ENCODE measurements at regions not wholly inside any gene's neighbourhood (a gene's known extent, or its start where the extent isn't known, plus 50 kb on each side); places are given as distances from the start of the nearest gene placed in this dataset.

DNA sequence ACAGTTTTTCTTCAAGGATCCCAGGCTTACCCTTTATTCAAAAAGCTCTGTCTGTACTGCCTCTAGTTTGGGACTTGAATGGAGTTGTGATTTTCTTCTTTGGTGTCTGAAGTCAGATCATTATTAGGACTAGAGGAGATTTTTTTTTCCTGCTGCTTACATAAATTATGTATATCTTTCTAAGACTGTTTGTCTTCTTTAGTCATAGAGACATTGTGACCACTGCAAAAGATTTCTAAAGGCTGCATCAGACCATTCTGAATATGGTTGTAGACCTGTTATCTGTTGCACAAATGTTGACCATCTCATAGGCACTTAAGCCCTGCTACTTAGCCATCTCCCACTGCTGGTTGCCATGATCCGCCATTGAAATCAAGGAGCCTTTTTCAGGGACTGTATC, 238.5 kb upstream of the SMARCA2 start:
- no peak overlapping the region for H3K4me3 ChIP-seq (ENCODE audit: control insufficient read depth in 2 of 3, extremely low read depth in 1 of 3, insufficient read depth in 2 of 3, low read depth in 1 of 3, low read length in 3 of 3)
- TF ChIP-seq, protein P1, sequence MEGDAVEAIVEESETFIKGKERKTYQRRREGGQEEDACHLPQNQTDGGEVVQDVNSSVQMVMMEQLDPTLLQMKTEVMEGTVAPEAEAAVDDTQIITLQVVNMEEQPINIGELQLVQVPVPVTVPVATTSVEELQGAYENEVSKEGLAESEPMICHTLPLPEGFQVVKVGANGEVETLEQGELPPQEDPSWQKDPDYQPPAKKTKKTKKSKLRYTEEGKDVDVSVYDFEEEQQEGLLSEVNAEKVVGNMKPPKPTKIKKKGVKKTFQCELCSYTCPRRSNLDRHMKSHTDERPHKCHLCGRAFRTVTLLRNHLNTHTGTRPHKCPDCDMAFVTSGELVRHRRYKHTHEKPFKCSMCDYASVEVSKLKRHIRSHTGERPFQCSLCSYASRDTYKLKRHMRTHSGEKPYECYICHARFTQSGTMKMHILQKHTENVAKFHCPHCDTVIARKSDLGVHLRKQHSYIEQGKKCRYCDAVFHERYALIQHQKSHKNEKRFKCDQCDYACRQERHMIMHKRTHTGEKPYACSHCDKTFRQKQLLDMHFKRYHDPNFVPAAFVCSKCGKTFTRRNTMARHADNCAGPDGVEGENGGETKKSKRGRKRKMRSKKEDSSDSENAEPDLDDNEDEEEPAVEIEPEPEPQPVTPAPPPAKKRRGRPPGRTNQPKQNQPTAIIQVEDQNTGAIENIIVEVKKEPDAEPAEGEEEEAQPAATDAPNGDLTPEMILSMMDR (optimal IDR thresholded peaks at IDR 0.05 in 1 of 3, IDR thresholded peaks at IDR 0.05 in 1 of 3, conservative IDR thresholded peaks at IDR 0.05 in 1 of 3; ENCODE audit: extremely low read depth in 1 of 3, insufficient read depth in 2 of 3, low read length in 3 of 3): no peak
- no peak for TF ChIP-seq EZH2 (IDR thresholded peaks at IDR 0.05; ENCODE audit: low read length)
- H3K36me3 ChIP-seq (ENCODE audit: control insufficient read depth in 2 of 2, extremely low read depth in 1 of 2, insufficient read depth in 2 of 2, low read length in 2 of 2): no peaks in the 10 kb centered on the region
- H3K4me2 ChIP-seq (ENCODE audit: control insufficient read depth, extremely low read depth, insufficient read depth, low read depth, low read length): no peak overlapping the region
- no peaks in the 10 kb centered on the region for H3K9me1 ChIP-seq (ENCODE audit: control insufficient read depth, extremely low read depth, insufficient read depth, low read length)
- DNase-seq (ENCODE audit: low read depth, low spot score): no peak
- no peaks in the 10 kb centered on the region for H3K27me3 ChIP-seq (ENCODE audit: control insufficient read depth, extremely low read depth, insufficient read depth, low read length)
- H3K4me1 ChIP-seq (ENCODE audit: control insufficient read depth, extremely low read depth, insufficient read depth, low read length): no peaks in the 10 kb centered on the region
- H4K20me1 ChIP-seq (ENCODE audit: control insufficient read depth, extremely low read depth, insufficient read depth, low read length): no peaks in the 10 kb centered on the region
- H3K9me3 ChIP-seq (ENCODE audit: control insufficient read depth, low read depth, low read length): no peaks in the 10 kb centered on the region
- no peak overlapping the region for H3K9ac ChIP-seq (ENCODE audit: control insufficient read depth, extremely low read depth, insufficient read depth, low read length)
- no peaks in the 10 kb centered on the region for H3K79me2 ChIP-seq (ENCODE audit: control insufficient read depth, insufficient read depth, low read length)
- H3K27ac ChIP-seq (ENCODE audit: control insufficient read depth, insufficient read depth, low read length): no peak overlapping the region
- FAIRE-seq: no peak
- dilution Hi-C loops (cut with MboI; ENCODE audit: extremely low pct_ligation_motif_present, low sequenced_read_pairs): no loop called here
- H2AFZ ChIP-seq (ENCODE audit: control insufficient read depth, low read length): no peak overlapping the region

DNA sequence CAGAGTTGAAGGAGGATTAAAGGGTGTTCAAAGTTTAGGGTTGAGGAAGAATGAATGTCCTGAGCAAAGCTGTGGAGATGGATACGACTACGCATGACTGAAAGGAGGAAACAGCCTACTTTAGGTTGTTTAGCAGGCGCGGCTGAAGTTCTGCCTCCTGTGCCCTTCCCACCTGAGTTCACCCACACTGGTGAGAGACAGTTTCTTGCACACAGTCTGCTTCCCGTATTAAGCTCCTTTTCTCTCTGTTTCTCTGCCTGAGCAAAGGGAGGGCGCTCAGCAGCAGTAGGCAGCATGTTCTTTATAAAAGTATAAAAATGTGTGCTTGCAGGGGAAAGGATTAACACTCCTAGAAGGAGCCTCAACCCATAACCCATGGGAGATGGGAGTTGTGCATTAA, 224.0 kb upstream of the SMARCA2 start:
- Histone ChIP-seq H3K4me2 (ENCODE audit: control insufficient read depth, extremely low read depth, insufficient read depth, low read depth, low read length) (no peak overlapping the region), H3K27me3 (ENCODE audit: control insufficient read depth, extremely low read depth, insufficient read depth, low read length) (no peaks in the 10 kb centered on the region), H3K9me3 (ENCODE audit: control insufficient read depth, low read depth, low read length) (no peaks in the 10 kb centered on the region), H3K36me3 (ENCODE audit: control insufficient read depth in 2 of 2, extremely low read depth in 1 of 2, insufficient read depth in 2 of 2, low read length in 2 of 2) (no peaks in the 10 kb centered on the region), H3K79me2 (ENCODE audit: control insufficient read depth, insufficient read depth, low read length) (no peaks in the 10 kb centered on the region), H3K4me3 (ENCODE audit: control insufficient read depth in 2 of 3, extremely low read depth in 1 of 3, insufficient read depth in 2 of 3, low read depth in 1 of 3, low read length in 3 of 3) (no peak overlapping the region), H2AFZ (ENCODE audit: control insufficient read depth, low read length) (no peak overlapping the region), H3K4me1 (ENCODE audit: control insufficient read depth, extremely low read depth, insufficient read depth, low read length) (no peaks in the 10 kb centered on the region), H3K9ac (ENCODE audit: control insufficient read depth, extremely low read depth, insufficient read depth, low read length) (no peak overlapping the region), H4K20me1 (ENCODE audit: control insufficient read depth, extremely low read depth, insufficient read depth, low read length) (no peaks in the 10 kb centered on the region), H3K27ac (ENCODE audit: control insufficient read depth, insufficient read depth, low read length) (no peak overlapping the region), H3K9me1 (ENCODE audit: control insufficient read depth, extremely low read depth, insufficient read depth, low read length) (no peaks in the 10 kb centered on the region)
- no peak for TF ChIP-seq EZH2 (IDR thresholded peaks at IDR 0.05; ENCODE audit: low read length)
- TF ChIP-seq, protein P1 (optimal IDR thresholded peaks at IDR 0.05 in 1 of 3, IDR thresholded peaks at IDR 0.05 in 1 of 3, conservative IDR thresholded peaks at IDR 0.05 in 1 of 3; ENCODE audit: extremely low read depth in 1 of 3, insufficient read depth in 2 of 3, low read length in 3 of 3): no peak
- DNase-seq (ENCODE audit: low read depth, low spot score): no peak
- dilution Hi-C loops (cut with MboI; ENCODE audit: extremely low pct_ligation_motif_present, low sequenced_read_pairs): no loop called here
- FAIRE-seq: no peak
